ENCODE measurements at regions not wholly inside any gene's neighbourhood (a gene's known extent, or its start where the extent isn't known, plus 50 kb on each side); places are given as distances from the start of the nearest gene placed in this dataset.

DNA sequence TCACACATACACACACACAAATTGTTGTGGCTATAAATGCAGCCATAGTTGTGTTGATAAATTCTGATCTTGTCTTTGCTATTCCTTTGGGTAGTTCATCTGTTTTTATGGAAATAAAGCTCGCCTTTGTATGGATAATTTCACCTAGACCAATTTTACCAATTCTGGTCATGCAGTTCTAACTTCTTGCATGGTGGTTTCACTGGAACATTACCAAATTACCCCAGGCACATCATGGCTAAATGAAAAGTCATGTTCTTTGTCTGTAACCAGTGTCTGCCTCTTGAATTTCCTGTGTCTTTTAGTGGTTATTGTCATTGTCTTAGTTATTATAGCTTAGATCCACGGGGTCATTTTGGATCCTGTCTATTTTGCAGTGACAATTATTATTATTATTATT is 50.3 kb upstream of the TMC1 start:
- TF ChIP-seq CEBPB (IDR thresholded peaks at IDR 0.05), result no peak
- no peak for TF ChIP-seq REST (IDR thresholded peaks at IDR 0.05)
- TF ChIP-seq, protein P1, sequence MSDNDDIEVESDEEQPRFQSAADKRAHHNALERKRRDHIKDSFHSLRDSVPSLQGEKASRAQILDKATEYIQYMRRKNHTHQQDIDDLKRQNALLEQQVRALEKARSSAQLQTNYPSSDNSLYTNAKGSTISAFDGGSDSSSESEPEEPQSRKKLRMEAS (IDR thresholded peaks at IDR 0.05), result no peak
